Loucy (cell line): ENCODE measurements at regions not wholly inside any gene's neighbourhood (a gene's known extent, or its start where the extent isn't known, plus 50 kb on each side); places are given as distances from the start of the nearest gene placed in this dataset.

ENCODE experiments used
- CTCF ChIP-seq: fragments of 200-600 bp; sonication (generic); conservative IDR thresholded peaks from 2 replicates; pipeline ENCODE4 v1.5.1; 2014; ENCODE audit warnings: mild to moderate bottlenecking, antibody characterized with exemption, low read length
- EZH2phosphoT487 ChIP-seq: fragments of 200-600 bp; IDR thresholded peaks from 2 replicates; pipeline ENCODE4 v1.6.1; 2018; ENCODE audit warnings: antibody characterized with exemption, mild to moderate bottlenecking, moderate library complexity, borderline replicate concordance

DNA sequence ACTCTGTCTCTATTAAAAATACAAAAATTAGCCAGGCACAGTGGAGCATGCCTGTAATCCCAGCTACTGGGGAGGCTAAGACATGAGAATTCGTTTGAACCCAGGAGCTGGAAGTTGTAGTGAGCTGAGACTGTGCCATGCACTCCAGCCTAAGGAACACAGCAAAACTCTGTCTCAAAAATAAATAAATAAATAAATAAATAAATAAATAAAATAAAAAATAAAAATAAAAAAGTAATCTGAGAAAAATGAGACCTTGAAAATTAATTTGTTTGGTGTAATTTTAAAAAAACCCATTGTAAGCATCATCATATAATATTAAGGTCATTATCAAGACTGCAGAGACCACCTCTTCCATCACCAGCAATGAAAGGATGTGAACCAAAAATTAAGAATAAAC is 997.1 kb downstream of the CDH18 start:
- TF ChIP-seq CTCF (no peak), EZH2phosphoT487 (no peak)
